ENCODE measurements at regions not wholly inside any gene's neighbourhood (a gene's known extent, or its start where the extent isn't known, plus 50 kb on each side); places are given as distances from the start of the nearest gene placed in this dataset.
"Not testable (repeated sequence)": the region's sequence is repeated elsewhere in the genome, so short reads cannot be mapped to it uniquely, and the experiment has no call there.

- DNase-seq (no peak), ATAC-seq (no peak)
- intact Hi-C loops (cut with DNase I), result no loop called here
Observed at GRCh38 chr6:82617648-82618047, 254.0 kb downstream of the TPBG start.

GRCh38 chr6:82619573-82619972, 256.0 kb downstream of the TPBG start:
- ATAC-seq (no peak), DNase-seq (no peak)
- intact Hi-C loops (cut with DNase I), result no loop called here

GRCh38 chr6:82622461-82622860, 258.8 kb downstream of the TPBG start:
- ATAC-seq (no peak), DNase-seq (no peak)
- intact Hi-C loops (cut with DNase I), result no loop called here

- ATAC-seq (no peak), DNase-seq (no peak)
- intact Hi-C loops (cut with DNase I), result no loop called here
Observed at GRCh38 chr6:82624251-82624650, 260.6 kb downstream of the TPBG start.

GRCh38 chr6:82626946-82627345, 263.3 kb downstream of the TPBG start:
- intact Hi-C loops (cut with DNase I); ATAC-seq; DNase-seq: not testable (repeated sequence)

GRCh38 chr6:82629921-82630320, 266.3 kb downstream of the TPBG start:
- DNase-seq (no peak), ATAC-seq (no peak)
- intact Hi-C loops (cut with DNase I), result no loop called here

GRCh38 chr6:82641677-82642076, 278.1 kb downstream of the TPBG start:
- intact Hi-C loops (cut with DNase I), result no loop called here
- ATAC-seq, result no peak
- DNase-seq, result no peak

- DNase-seq (no peak), ATAC-seq (no peak)
- intact Hi-C loops (cut with DNase I), result no loop called here
Observed at GRCh38 chr6:82645536-82646230, 282.1 kb downstream of the TPBG start.

GRCh38 chr6:82646231-82646615, 282.6 kb downstream of the TPBG start:
- DNase-seq, result no peak
- intact Hi-C loops (cut with DNase I), result no loop called here
- no peak for ATAC-seq

- intact Hi-C loops (cut with DNase I), result no loop called here
- DNase-seq (no peak), ATAC-seq (no peak)
Observed at GRCh38 chr6:82651845-82652335, 288.3 kb downstream of the TPBG start.

- intact Hi-C loops (cut with DNase I), result no loop called here
- ATAC-seq (no peak), DNase-seq (no peak)
Observed at GRCh38 chr6:82679232-82679631, 315.6 kb downstream of the TPBG start.

GRCh38 chr6:82680192-82680591, 316.6 kb downstream of the TPBG start:
- DNase-seq (no peak), ATAC-seq (no peak)
- intact Hi-C loops (cut with DNase I), result no loop called here

- intact Hi-C loops (cut with DNase I), result no loop called here
- ATAC-seq, result peak in 1 of 2 donors; percentile 67
- DNase-seq, result no peak
Observed at GRCh38 chr6:82681119-82681714, 317.6 kb downstream of the TPBG start.

GRCh38 chr6:82686719-82687118, 323.1 kb downstream of the TPBG start:
- ATAC-seq, result no peak
- intact Hi-C loops (cut with DNase I), result no loop called here
- DNase-seq, result no peak

- DNase-seq, result no peak
- intact Hi-C loops (cut with DNase I), result no loop called here
- no peak for ATAC-seq
Observed at GRCh38 chr6:82687855-82688254, 324.2 kb downstream of the TPBG start.

- intact Hi-C loops (cut with DNase I), result no loop called here
- DNase-seq, result no peak
- ATAC-seq, result no peak
Observed at GRCh38 chr6:82690283-82690682, 326.7 kb downstream of the TPBG start.

GRCh38 chr6:82691997-82692396, 328.4 kb downstream of the TPBG start:
- intact Hi-C loops (cut with DNase I), result no loop called here
- no peak for ATAC-seq
- DNase-seq, result no peak

- no peak for ATAC-seq
- DNase-seq, result no peak
- intact Hi-C loops (cut with DNase I), result no loop called here
Observed at GRCh38 chr6:82693094-82693493, 329.5 kb downstream of the TPBG start.

- ATAC-seq, result no peak
Observed at GRCh38 chr6:82701341-82701740, 337.7 kb downstream of the TPBG start.

GRCh38 chr6:82702574-82702973, 339.0 kb downstream of the TPBG start:
- intact Hi-C loops (cut with DNase I), result no loop called here
- DNase-seq, result no peak
- no peak for ATAC-seq

More at GRCh38 chr6:82701341-82701740, 337.7 kb downstream of the TPBG start:
- DNase-seq, result no peak
- intact Hi-C loops (cut with DNase I), result no loop called here

- no peak for DNase-seq
- no peak for ATAC-seq
- intact Hi-C loops (cut with DNase I), result no loop called here
Observed at GRCh38 chr6:82703230-82703629, 339.6 kb downstream of the TPBG start.
